ENCODE measurements at regions not wholly inside any gene's neighbourhood (a gene's known extent, or its start where the extent isn't known, plus 50 kb on each side); places are given as distances from the start of the nearest gene placed in this dataset.

DNA sequence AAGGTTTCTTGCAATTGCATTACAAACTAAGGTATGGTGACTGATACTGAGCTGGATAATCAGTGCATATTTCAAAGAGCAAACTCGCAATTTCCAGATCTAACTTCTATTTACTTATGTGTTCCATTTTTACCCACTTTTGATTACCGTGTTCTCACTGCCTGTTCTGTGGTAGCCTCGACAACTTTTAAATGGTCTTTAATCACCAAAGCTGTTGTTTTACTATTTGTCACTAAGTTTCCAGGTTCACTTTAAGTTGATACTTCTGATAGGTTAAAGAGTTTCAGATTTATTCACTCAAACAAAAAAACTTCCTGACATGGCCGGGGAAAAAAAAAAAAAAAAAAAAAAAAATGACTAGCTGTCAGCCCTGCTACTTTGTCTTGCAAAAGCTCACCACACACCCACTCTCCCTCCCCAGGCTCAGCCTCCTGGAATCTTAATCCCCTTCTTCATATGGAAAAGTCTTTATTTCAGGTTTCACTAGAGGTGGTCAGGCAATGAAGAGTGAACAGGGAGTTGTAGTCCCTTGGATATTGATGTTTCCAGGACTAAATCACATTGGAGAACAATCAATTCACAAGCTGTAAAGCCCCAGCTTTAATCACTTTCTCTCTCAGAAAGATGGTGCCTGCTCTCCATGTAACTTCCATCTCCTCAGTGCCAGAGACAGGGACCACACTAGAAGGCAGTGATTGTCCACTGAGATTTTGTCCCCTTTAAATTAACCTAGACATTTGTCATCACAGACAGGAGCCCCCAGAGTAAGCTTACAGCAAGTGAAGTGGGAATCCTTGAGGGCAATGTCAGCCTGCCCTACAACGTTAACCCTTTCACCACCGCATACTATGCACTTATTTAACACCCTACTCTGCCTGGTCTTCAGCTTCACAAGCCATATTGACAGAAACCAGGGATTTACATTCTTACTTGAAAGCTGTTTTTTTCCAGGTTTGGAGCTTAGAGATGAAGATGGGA, 749.1 kb upstream of the SORCS1 start:
- H3K4me3 ChIP-seq (ENCODE audit: control extremely low read depth in 1 of 5, extremely low read depth in 1 of 5, insufficient read depth in 1 of 5, low read depth in 2 of 5, low read length in 4 of 5): no peak overlapping the region
- H3K27ac ChIP-seq (ENCODE audit: low read length in 2 of 2): no peak overlapping the region
- no peak overlapping the region for H3K4me2 ChIP-seq (replicated peaks; ENCODE audit: low read depth, low read length, poor library complexity, severe bottlenecking)
- peaks cover 0 to 14% (median 9%) of the 10 kb centered on the region in 4 experiments for H3K27me3 ChIP-seq (replicated peaks in 1 of 4; ENCODE audit: control extremely low read depth in 1 of 4, control insufficient read depth in 3 of 4, insufficient read depth in 4 of 4, low read length in 3 of 4)
- CTCF ChIA-PET: no interaction called here
- H3K4me1 Mint-ChIP-seq: no peaks in the 10 kb centered on the region
- TF ChIP-seq, protein P1, sequence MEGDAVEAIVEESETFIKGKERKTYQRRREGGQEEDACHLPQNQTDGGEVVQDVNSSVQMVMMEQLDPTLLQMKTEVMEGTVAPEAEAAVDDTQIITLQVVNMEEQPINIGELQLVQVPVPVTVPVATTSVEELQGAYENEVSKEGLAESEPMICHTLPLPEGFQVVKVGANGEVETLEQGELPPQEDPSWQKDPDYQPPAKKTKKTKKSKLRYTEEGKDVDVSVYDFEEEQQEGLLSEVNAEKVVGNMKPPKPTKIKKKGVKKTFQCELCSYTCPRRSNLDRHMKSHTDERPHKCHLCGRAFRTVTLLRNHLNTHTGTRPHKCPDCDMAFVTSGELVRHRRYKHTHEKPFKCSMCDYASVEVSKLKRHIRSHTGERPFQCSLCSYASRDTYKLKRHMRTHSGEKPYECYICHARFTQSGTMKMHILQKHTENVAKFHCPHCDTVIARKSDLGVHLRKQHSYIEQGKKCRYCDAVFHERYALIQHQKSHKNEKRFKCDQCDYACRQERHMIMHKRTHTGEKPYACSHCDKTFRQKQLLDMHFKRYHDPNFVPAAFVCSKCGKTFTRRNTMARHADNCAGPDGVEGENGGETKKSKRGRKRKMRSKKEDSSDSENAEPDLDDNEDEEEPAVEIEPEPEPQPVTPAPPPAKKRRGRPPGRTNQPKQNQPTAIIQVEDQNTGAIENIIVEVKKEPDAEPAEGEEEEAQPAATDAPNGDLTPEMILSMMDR (IDR thresholded peaks at IDR 0.05): no peak
- H3K27me3 Mint-ChIP-seq: peaks cover 20% of the 10 kb centered on the region
- peaks cover 0 to 15% of the 10 kb centered on the region in 2 donors for H3K4me1 ChIP-seq (ENCODE audit: control insufficient read depth in 2 of 2, insufficient read depth in 2 of 2, low read length in 2 of 2)
- POLR2A ChIA-PET: no interaction called here
- H4K20me1 ChIP-seq (ENCODE audit: control insufficient read depth, insufficient read depth, low read length, poor library complexity, severe bottlenecking): no peaks in the 10 kb centered on the region
- no peaks in the 10 kb centered on the region for H3K36me3 ChIP-seq (replicated peaks in 1 of 2; ENCODE audit: control extremely low read depth in 1 of 2, control insufficient read depth in 1 of 2, extremely low read depth in 1 of 2, insufficient read depth in 2 of 2, low read length in 1 of 2)
- H3K9ac ChIP-seq (ENCODE audit: low read length): no peak overlapping the region
- H2AFZ ChIP-seq (ENCODE audit: insufficient read depth, low read depth, low read length, poor library complexity, severe bottlenecking): no peak overlapping the region
- DNase-seq (peak; percentile 7), ATAC-seq (ENCODE audit: low read depth) (no peak)
- H3K79me2 ChIP-seq (ENCODE audit: control insufficient read depth, insufficient read depth, low read length): no peaks in the 10 kb centered on the region
- no peak overlapping the region for H3K27ac Mint-ChIP-seq
- peaks cover 1% of the 10 kb centered on the region for H3K9me3 Mint-ChIP-seq (ENCODE audit: insufficient read depth)
- intact Hi-C loops (cut with micrococcal nuclease): no loop called here
- H3K9me3 ChIP-seq (ENCODE audit: control extremely low read depth in 1 of 3, control insufficient read depth in 2 of 3, insufficient read depth in 1 of 3, low read length in 2 of 3): peaks cover 0 to 9% (median 4%) of the 10 kb centered on the region in 3 donors
- WGBS (ENCODE audit: insufficient coverage): 21% methylated on average over 4 of the region's 6 CpGs
- no peak overlapping the region for H3K4me3 Mint-ChIP-seq

DNA sequence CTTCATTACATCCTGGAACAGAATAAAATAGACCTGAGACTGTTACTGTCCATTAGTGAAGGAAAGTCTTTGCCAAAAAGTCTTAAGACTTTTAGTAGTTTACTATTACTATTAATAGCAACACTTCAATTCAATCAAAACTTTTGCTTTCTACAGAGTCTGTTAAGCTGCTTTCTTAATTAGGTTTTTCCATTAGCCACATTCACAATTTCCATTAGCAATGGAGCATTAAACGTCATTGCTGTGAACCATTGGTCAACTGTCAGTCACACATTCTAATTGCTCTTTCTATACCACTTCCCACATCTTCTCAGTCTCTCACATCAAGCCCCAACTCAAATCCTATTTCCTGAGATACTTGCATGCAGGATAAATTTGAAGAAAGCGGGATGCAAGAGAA, 736.6 kb upstream of the SORCS1 start:
- Mint-ChIP-seq H3K9me3 (ENCODE audit: insufficient read depth) (no peaks in the 10 kb centered on the region), H3K4me1 (no peaks in the 10 kb centered on the region), H3K4me3 (no peak overlapping the region), H3K27ac (no peak overlapping the region), H3K27me3 (no peaks in the 10 kb centered on the region)
- Histone ChIP-seq H3K4me1 (ENCODE audit: control insufficient read depth in 2 of 2, insufficient read depth in 2 of 2, low read length in 2 of 2) (no peaks in the 10 kb centered on the region), H3K79me2 (ENCODE audit: control insufficient read depth, insufficient read depth, low read length) (no peaks in the 10 kb centered on the region), H4K20me1 (ENCODE audit: control insufficient read depth, insufficient read depth, low read length, poor library complexity, severe bottlenecking) (no peaks in the 10 kb centered on the region), H3K4me2 (replicated peaks; ENCODE audit: low read depth, low read length, poor library complexity, severe bottlenecking) (no peak overlapping the region), H3K27me3 (replicated peaks in 1 of 4; ENCODE audit: control extremely low read depth in 1 of 4, control insufficient read depth in 3 of 4, insufficient read depth in 4 of 4, low read length in 3 of 4) (no peaks in the 10 kb centered on the region), H3K9ac (ENCODE audit: low read length) (no peak overlapping the region), H3K27ac (ENCODE audit: low read length in 2 of 2) (no peak overlapping the region), H3K36me3 (replicated peaks in 1 of 2; ENCODE audit: control extremely low read depth in 1 of 2, control insufficient read depth in 1 of 2, extremely low read depth in 1 of 2, insufficient read depth in 2 of 2, low read length in 1 of 2) (no peaks in the 10 kb centered on the region), H2AFZ (ENCODE audit: insufficient read depth, low read depth, low read length, poor library complexity, severe bottlenecking) (no peak overlapping the region), H3K9me3 (ENCODE audit: control extremely low read depth in 1 of 3, control insufficient read depth in 2 of 3, insufficient read depth in 1 of 3, low read length in 2 of 3) (peaks cover 0 to 3% (median 0%) of the 10 kb centered on the region in 3 donors), H3K4me3 (ENCODE audit: control extremely low read depth in 1 of 5, extremely low read depth in 1 of 5, insufficient read depth in 1 of 5, low read depth in 2 of 5, low read length in 4 of 5) (no peak overlapping the region)
- DNase-seq (no peak), ATAC-seq (ENCODE audit: low read depth) (no peak)
- CTCF ChIA-PET: no interaction called here
- POLR2A ChIA-PET: no interaction called here
- WGBS (ENCODE audit: insufficient coverage): 73% methylated on average over 1 of the region's 2 CpGs
- no peak for TF ChIP-seq EZH2 (IDR thresholded peaks at IDR 0.05; ENCODE audit: borderline replicate concordance, insufficient read depth, low read depth, low read length, poor library complexity, severe bottlenecking)
- TF ChIP-seq, protein P1 (IDR thresholded peaks at IDR 0.05): no peak
- intact Hi-C loops (cut with micrococcal nuclease): no loop called here

All from B cell (primary cell).